Endothelial cell of umbilical vein (primary cell): ENCODE measurements at regions not wholly inside any gene's neighbourhood (a gene's known extent, or its start where the extent isn't known, plus 50 kb on each side); places are given as distances from the start of the nearest gene placed in this dataset.

Experiments
- BruUV-seq: library from RNA; stranded (reverse); fragments of 400-500 nt; replicated peaks from 2 replicates; lab custom pipeline; 2021; lab: Mats Ljungman, UMichigan
- CTCF ChIA-PET: fragments of 300-600, 350-600 bp; sonication (Branson Sonifier 250); formaldehyde crosslinking; loops from one replicate; lab custom pipeline; 2021; ENCODE audit warnings: antibody characterized with exemption, inconsistent platforms; lab: Charles Lee
- POLR2A ChIA-PET: fragments of 300-600, 350-600 bp; sonication (Branson Sonifier 250); formaldehyde crosslinking; loops from one replicate; lab custom pipeline; 2021; ENCODE audit warnings: antibody characterized with exemption, inconsistent platforms; lab: Charles Lee
- DNase-seq: peaks from one replicate; pipeline ENCODE4 v3.0.0-alpha.2; 2011; ENCODE audit warnings: low read depth, low spot score
- FAIRE-seq: peaks from 2 replicates; lab custom pipeline; 2011; peaks lifted over from hg19 to GRCh38; lab: Jason Lieb, UNC
- H2AFZ ChIP-seq: 2 replicates; pipeline ENCODE4 v1.6.0; 2012; ENCODE audit warnings: low read depth, low read length, control low read depth, inconsistent platforms
- H3K27ac ChIP-seq: 2 replicates; pipeline ENCODE4 v1.5.1; 2011; ENCODE audit warnings: low read depth, mild to moderate bottlenecking, control low read depth, low read length, moderate library complexity; ENCODE audit not compliant: insufficient read depth
- H3K27me3 ChIP-seq, 2 experiments: 2 replicates each; pipeline versions ENCODE4 v1.6.0 to v1.6.1; 2011; ENCODE audit warnings: low read length in 2 of 2, mixed read lengths in 1 of 2; ENCODE audit not compliant: control insufficient read depth in 2 of 2, insufficient read depth in 2 of 2
- H3K36me3 ChIP-seq, 2 experiments: 2 replicates in 1 of 2; 3 replicates in 1 of 2; pipeline ENCODE4 v1.5.1; 2011; ENCODE audit warnings: low read length in 2 of 2, mild to moderate bottlenecking in 1 of 2, moderate library complexity in 1 of 2; ENCODE audit not compliant: control insufficient read depth in 2 of 2, insufficient read depth in 2 of 2; ENCODE audit errors: extremely low read depth in 1 of 2
- H3K4me1 ChIP-seq: 3 replicates; pipeline ENCODE4 v1.5.1; 2011; ENCODE audit warnings: mild to moderate bottlenecking, low read length; ENCODE audit not compliant: control insufficient read depth, insufficient read depth; ENCODE audit errors: extremely low read depth
- H3K4me2 ChIP-seq: 2 replicates; pipeline ENCODE4 v1.6.1; 2011; ENCODE audit warnings: low read length, control low read depth, mixed read lengths; ENCODE audit not compliant: insufficient read depth
- H3K4me3 ChIP-seq, 3 experiments: fragments of 200-600 bp in 1 of 3; sonication (generic), shearing (Covaris generic) in 1 of 3; replicated peaks in 1 of 3; 2 replicates each; pipeline ENCODE4 v1.5.1; 2011 to 2016; ENCODE audit warnings: control low read depth in 3 of 3, low read length in 3 of 3, mild to moderate bottlenecking in 2 of 3, inconsistent platforms in 1 of 3, low read depth in 1 of 3, moderate library complexity in 1 of 3; ENCODE audit not compliant: insufficient read depth in 1 of 3
- H3K79me2 ChIP-seq: 2 replicates; pipeline ENCODE4 v1.6.0; 2012; ENCODE audit warnings: low read length, inconsistent platforms; ENCODE audit not compliant: control insufficient read depth, insufficient read depth
- H3K9ac ChIP-seq: replicated peaks from 2 replicates; pipeline ENCODE3; 2011; ENCODE audit warnings: low read length, control low read depth; ENCODE audit not compliant: insufficient read depth; ENCODE audit errors: extremely low read depth
- H3K9me1 ChIP-seq: replicated peaks from 3 replicates; pipeline ENCODE4 v1.6.0; 2011; ENCODE audit warnings: mild to moderate bottlenecking, low read length; ENCODE audit not compliant: control insufficient read depth, insufficient read depth; ENCODE audit errors: extremely low read depth
- H3K9me3 ChIP-seq: replicated peaks from 2 replicates; pipeline ENCODE4 v1.5.1; 2012; ENCODE audit warnings: low read length, inconsistent platforms; ENCODE audit not compliant: control insufficient read depth, insufficient read depth
- H4K20me1 ChIP-seq: replicated peaks from 2 replicates; pipeline ENCODE3; 2011; ENCODE audit warnings: mild to moderate bottlenecking, low read length; ENCODE audit not compliant: control insufficient read depth, insufficient read depth; ENCODE audit errors: extremely low read depth
- EZH2 ChIP-seq: IDR thresholded peaks from 2 replicates; pipeline ENCODE4 v1.6.1; 2012; ENCODE audit warnings: borderline replicate concordance, low read depth, mild to moderate bottlenecking, moderate library complexity, low read length, inconsistent platforms; ENCODE audit not compliant: severe bottlenecking
- FOS ChIP-seq: IDR thresholded peaks from 2 replicates; pipeline ENCODE4 v1.6.1; 2011; ENCODE audit warnings: mild to moderate bottlenecking, low read length, moderate library complexity, borderline replicate concordance; ENCODE audit not compliant: insufficient read depth
- GATA2 ChIP-seq: IDR thresholded peaks from 2 replicates; pipeline ENCODE4 v1.7.0; 2011; ENCODE audit warnings: low read depth, mild to moderate bottlenecking, moderate library complexity, mixed read lengths, low read length; ENCODE audit not compliant: insufficient read length, insufficient read depth
- JUN ChIP-seq: IDR thresholded peaks from 2 replicates; pipeline ENCODE4 v1.6.1; 2011; ENCODE audit warnings: borderline replicate concordance, low read depth; ENCODE audit not compliant: insufficient read length, insufficient read depth
- MYC ChIP-seq: IDR thresholded peaks from one replicate; pipeline ENCODE4 v1.6.1; 2011; ENCODE audit warnings: mild to moderate bottlenecking, low read depth, low read length
- POLR2A ChIP-seq: IDR thresholded peaks from 2 replicates; pipeline ENCODE4 v1.6.1; 2012; ENCODE audit warnings: low read depth, mild to moderate bottlenecking, control low read depth, low read length
- POLR2AphosphoS5 ChIP-seq: IDR thresholded peaks from 2 replicates; pipeline ENCODE4 v1.6.1; 2012; ENCODE audit warnings: low read depth, mild to moderate bottlenecking, control low read depth, low read length, moderate library complexity; ENCODE audit not compliant: insufficient read depth
- dilution Hi-C: fragments of 300-500 bp; cut with MboI; formaldehyde crosslinking; loops from one replicate; pipeline ENCODE4 v1.15.0; 2019; ENCODE audit warnings: low sequenced_read_pairs; ENCODE audit not compliant: extremely low pct_ligation_motif_present
- intact Hi-C: fragments of 100-400 bp; cut with micrococcal nuclease; formaldehyde crosslinking; loops from one replicate; pipeline ENCODE4 v1.10.0; 2022
- TF ChIP-seq, protein P1 (sequence below): IDR thresholded peaks from 2 replicates; pipeline ENCODE4 v1.6.1; 2011; ENCODE audit not compliant: insufficient read depth, insufficient read length
- TF ChIP-seq, protein P2 (sequence below), 2 donors: IDR thresholded peaks; 1 replicate in 1 of 2; 2 replicates in 1 of 2; pipeline ENCODE4 v1.5.1; 2011; ENCODE audit warnings: low read length in 2 of 2, mild to moderate bottlenecking in 2 of 2, moderate library complexity in 2 of 2, control low read depth in 1 of 2, inconsistent platforms in 1 of 2, low read depth in 1 of 2; ENCODE audit not compliant: insufficient read depth in 1 of 2; ENCODE audit errors: extremely low read depth in 1 of 2

DNA sequence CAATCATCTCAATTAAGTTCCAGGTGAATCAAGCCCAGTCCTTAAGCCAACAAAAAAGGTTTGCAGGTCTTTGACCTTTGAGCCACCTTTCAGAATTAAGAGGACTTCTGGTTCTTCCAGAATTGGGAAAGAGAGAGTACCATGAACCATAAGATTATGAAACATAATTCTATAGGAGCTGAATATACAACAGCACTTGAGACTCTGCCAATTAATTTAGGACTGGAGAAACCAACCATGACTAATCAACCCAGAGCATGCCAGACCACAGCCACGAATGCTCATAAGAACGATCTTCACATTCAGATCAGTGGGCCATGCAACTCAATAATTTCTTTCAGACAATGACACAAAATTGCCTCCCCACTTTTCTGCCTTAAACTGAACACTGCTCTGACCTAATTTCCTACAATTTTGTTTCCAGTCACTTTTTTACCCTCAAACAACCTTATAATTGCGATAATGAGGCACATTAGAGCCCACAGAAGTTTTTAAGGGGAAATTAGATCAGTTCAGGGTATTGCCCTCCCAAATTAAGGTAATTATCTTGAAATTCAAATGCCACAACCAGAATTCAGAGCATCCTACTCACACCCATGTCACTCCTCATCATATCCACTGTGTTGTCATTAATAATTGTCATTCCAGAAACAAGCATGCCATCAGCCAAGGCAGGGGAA, 213.4 kb downstream of the ATPSCKMT start:
- no peaks in the 10 kb centered on the region for H3K36me3 ChIP-seq
- dilution Hi-C loops = no loop called here
- intact Hi-C loops = no loop called here
- no peak for DNase-seq
- ChIA-PET POLR2A (no interaction called here), CTCF (no interaction called here)
- H4K20me1 ChIP-seq = no peaks in the 10 kb centered on the region
- no TSS peak for BruUV-seq
- TF ChIP-seq, protein P1, sequence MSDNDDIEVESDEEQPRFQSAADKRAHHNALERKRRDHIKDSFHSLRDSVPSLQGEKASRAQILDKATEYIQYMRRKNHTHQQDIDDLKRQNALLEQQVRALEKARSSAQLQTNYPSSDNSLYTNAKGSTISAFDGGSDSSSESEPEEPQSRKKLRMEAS = no peak
- TF ChIP-seq FOS = no peak
- no peak for TF ChIP-seq POLR2A
- no peak for TF ChIP-seq GATA2
- no peak for TF ChIP-seq EZH2
- no peak for TF ChIP-seq POLR2AphosphoS5
- TF ChIP-seq MYC = no peak
- TF ChIP-seq, protein P2, sequence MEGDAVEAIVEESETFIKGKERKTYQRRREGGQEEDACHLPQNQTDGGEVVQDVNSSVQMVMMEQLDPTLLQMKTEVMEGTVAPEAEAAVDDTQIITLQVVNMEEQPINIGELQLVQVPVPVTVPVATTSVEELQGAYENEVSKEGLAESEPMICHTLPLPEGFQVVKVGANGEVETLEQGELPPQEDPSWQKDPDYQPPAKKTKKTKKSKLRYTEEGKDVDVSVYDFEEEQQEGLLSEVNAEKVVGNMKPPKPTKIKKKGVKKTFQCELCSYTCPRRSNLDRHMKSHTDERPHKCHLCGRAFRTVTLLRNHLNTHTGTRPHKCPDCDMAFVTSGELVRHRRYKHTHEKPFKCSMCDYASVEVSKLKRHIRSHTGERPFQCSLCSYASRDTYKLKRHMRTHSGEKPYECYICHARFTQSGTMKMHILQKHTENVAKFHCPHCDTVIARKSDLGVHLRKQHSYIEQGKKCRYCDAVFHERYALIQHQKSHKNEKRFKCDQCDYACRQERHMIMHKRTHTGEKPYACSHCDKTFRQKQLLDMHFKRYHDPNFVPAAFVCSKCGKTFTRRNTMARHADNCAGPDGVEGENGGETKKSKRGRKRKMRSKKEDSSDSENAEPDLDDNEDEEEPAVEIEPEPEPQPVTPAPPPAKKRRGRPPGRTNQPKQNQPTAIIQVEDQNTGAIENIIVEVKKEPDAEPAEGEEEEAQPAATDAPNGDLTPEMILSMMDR (IDR thresholded peaks at IDR 0.05; ENCODE audit: extremely low read depth in 1 of 2, insufficient read depth in 1 of 2, low read depth in 1 of 2, low read length in 2 of 2) = no peak
- TF ChIP-seq JUN = no peak
- no peaks in the 10 kb centered on the region for H3K27me3 ChIP-seq
- no peaks in the 10 kb centered on the region for H3K79me2 ChIP-seq
- no peaks in the 10 kb centered on the region for H3K9me1 ChIP-seq
- no peak overlapping the region for H3K4me3 ChIP-seq
- no peaks in the 10 kb centered on the region for H3K4me1 ChIP-seq
- H2AFZ ChIP-seq = no peak overlapping the region
- no peak for FAIRE-seq
- no peak overlapping the region for H3K9ac ChIP-seq
- peaks cover 5% of the 10 kb centered on the region for H3K9me3 ChIP-seq
- no peak overlapping the region for H3K27ac ChIP-seq
- H3K4me2 ChIP-seq = no peak overlapping the region
